ENCODE measurements at regions not wholly inside any gene's neighbourhood (a gene's known extent, or its start where the extent isn't known, plus 50 kb on each side); places are given as distances from the start of the nearest gene placed in this dataset.

DNA sequence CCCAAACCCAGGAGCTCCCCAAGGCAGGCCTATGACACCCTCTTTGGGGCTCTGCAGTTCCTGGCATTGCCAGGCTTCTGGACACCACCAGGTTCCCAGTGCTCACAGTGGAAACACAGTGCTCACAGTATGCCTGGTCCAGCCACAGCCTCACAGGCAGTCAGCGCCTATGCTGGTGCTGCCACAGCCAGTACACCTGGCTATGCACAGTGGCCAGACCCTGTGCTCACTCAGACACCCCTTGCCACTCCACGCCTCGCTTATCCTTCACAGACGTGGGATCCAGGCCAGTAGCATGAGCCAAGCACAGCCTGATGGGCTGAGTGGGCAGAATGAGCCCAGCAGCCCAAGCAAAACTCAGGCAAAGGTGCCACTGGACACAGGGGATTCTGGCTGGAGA lies 579.2 kb upstream of the ADGRL2 start:
- H3K27me3 ChIP-seq (replicated peaks; ENCODE audit: insufficient read depth) = no peaks in the 10 kb centered on the region
- TF ChIP-seq POLR2A (IDR thresholded peaks at IDR 0.05) = no peak
- TF ChIP-seq, protein P1, sequence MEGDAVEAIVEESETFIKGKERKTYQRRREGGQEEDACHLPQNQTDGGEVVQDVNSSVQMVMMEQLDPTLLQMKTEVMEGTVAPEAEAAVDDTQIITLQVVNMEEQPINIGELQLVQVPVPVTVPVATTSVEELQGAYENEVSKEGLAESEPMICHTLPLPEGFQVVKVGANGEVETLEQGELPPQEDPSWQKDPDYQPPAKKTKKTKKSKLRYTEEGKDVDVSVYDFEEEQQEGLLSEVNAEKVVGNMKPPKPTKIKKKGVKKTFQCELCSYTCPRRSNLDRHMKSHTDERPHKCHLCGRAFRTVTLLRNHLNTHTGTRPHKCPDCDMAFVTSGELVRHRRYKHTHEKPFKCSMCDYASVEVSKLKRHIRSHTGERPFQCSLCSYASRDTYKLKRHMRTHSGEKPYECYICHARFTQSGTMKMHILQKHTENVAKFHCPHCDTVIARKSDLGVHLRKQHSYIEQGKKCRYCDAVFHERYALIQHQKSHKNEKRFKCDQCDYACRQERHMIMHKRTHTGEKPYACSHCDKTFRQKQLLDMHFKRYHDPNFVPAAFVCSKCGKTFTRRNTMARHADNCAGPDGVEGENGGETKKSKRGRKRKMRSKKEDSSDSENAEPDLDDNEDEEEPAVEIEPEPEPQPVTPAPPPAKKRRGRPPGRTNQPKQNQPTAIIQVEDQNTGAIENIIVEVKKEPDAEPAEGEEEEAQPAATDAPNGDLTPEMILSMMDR (IDR thresholded peaks at IDR 0.05) = no peak
- TF ChIP-seq POLR2AphosphoS5 (IDR thresholded peaks at IDR 0.05) = no peak
- H3K27ac ChIP-seq = no peak overlapping the region
- no peak for DNase-seq (ENCODE audit: low spot score)
- no peak overlapping the region for H3K4me3 ChIP-seq
- no peaks in the 10 kb centered on the region for H3K9me3 ChIP-seq
- no peaks in the 10 kb centered on the region for H3K4me1 ChIP-seq (replicated peaks)
- no peaks in the 10 kb centered on the region for H3K36me3 ChIP-seq
- intact Hi-C loops (cut with DNase I) = no loop called here
- 95% methylated on average over 4 of the region's 4 CpGs for WGBS

DNA sequence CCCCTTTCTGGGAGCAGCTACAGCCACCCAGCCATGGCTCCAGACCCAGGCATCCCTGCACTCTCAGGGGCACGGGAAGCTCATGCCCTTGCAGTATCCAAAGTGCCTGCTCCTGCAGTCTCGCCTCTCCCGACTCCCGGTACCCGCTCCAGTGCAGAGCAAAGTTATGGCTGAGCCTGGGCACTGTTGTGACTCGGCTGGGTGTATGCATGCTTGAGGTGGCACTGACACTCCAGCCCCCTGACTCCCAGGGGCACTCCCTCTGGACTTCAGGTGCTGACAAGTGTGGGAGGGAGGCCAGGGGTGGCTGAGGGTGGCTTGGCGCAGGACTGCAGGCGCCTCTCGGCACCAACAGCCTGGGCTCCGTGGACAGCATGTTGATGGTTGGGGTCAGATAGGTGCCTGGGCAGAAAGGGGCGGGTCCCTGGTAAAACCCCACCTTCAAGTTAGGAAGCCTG lies 580.1 kb upstream of the ADGRL2 start:
- H3K9me3 ChIP-seq = no peaks in the 10 kb centered on the region
- H3K4me1 ChIP-seq (replicated peaks) = no peaks in the 10 kb centered on the region
- no peak overlapping the region for H3K27ac ChIP-seq
- H3K27me3 ChIP-seq (replicated peaks; ENCODE audit: insufficient read depth) = no peaks in the 10 kb centered on the region
- 97% methylated on average over 9 of the region's 11 CpGs for WGBS
- H3K4me3 ChIP-seq = no peak overlapping the region
- DNase-seq (ENCODE audit: low spot score) = no peak
- no peaks in the 10 kb centered on the region for H3K36me3 ChIP-seq
- TF ChIP-seq POLR2A (IDR thresholded peaks at IDR 0.05) = no peak
- no peak for TF ChIP-seq POLR2AphosphoS5 (IDR thresholded peaks at IDR 0.05)
- intact Hi-C loops (cut with DNase I) = no loop called here

DNA sequence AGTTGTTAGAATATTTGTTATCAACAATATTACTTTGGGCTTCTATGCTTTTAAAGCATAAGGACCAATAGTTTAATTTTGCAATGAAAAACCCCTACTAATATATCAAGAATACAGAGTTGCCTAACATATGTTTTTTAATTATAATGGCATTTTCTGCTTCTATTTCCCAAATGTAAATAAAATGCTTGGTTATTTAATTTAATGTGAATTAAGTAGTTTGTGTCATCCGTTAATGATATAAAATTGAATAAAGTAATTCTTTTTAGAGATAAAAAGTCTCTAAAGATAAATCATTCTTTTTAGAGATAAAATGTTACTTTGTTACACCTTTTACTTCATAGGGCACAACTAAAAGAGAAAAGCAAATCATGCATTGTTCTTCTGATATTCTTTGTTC lies 583.7 kb upstream of the ADGRL2 start:
- no peaks in the 10 kb centered on the region for H3K27me3 ChIP-seq (replicated peaks; ENCODE audit: insufficient read depth)
- DNase-seq (ENCODE audit: low spot score) = no peak
- intact Hi-C loops (cut with DNase I) = no loop called here
- no peaks in the 10 kb centered on the region for H3K4me1 ChIP-seq (replicated peaks)
- no peak overlapping the region for H3K4me3 ChIP-seq
- no peak overlapping the region for H3K27ac ChIP-seq
- TF ChIP-seq POLR2A (IDR thresholded peaks at IDR 0.05) (no peak), POLR2AphosphoS5 (IDR thresholded peaks at IDR 0.05) (no peak)
- TF ChIP-seq, protein P1 (IDR thresholded peaks at IDR 0.05) = no peak
- 94% methylated on average over 1 of the region's 1 CpG for WGBS
- no peaks in the 10 kb centered on the region for H3K36me3 ChIP-seq
- H3K9me3 ChIP-seq = no peaks in the 10 kb centered on the region

DNA sequence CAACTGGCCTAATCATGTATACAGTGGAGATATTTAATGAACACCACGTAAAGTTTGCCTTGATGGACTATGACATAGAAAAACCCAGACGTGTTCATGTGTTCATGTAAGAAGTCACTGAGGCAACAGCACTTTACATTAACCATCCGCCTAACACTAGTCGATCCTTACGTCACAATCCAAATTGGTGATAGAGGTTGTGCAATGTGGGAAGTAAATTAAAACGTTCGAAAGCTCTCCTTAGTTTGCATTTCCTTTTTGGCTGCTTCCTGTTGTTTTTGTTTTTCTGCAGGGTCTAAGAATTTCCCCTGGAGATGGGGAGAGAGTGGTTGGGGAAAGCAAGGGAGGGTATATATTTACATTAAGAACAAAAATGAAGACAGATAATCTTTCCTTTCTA lies 587.5 kb upstream of the ADGRL2 start:
- Histone ChIP-seq H3K27me3 (replicated peaks; ENCODE audit: insufficient read depth) (no peaks in the 10 kb centered on the region), H3K9me3 (no peaks in the 10 kb centered on the region), H3K4me3 (no peak overlapping the region), H3K4me1 (replicated peaks) (no peaks in the 10 kb centered on the region), H3K27ac (no peak overlapping the region), H3K36me3 (no peaks in the 10 kb centered on the region)
- WGBS = 79% methylated on average over 7 of the region's 7 CpGs
- TF ChIP-seq POLR2AphosphoS5 (IDR thresholded peaks at IDR 0.05) = no peak
- no peak for TF ChIP-seq POLR2A (IDR thresholded peaks at IDR 0.05)
- TF ChIP-seq, protein P1 (IDR thresholded peaks at IDR 0.05) = no peak
- intact Hi-C loops (cut with DNase I) = no loop called here
- no peak for DNase-seq (ENCODE audit: low spot score)

DNA sequence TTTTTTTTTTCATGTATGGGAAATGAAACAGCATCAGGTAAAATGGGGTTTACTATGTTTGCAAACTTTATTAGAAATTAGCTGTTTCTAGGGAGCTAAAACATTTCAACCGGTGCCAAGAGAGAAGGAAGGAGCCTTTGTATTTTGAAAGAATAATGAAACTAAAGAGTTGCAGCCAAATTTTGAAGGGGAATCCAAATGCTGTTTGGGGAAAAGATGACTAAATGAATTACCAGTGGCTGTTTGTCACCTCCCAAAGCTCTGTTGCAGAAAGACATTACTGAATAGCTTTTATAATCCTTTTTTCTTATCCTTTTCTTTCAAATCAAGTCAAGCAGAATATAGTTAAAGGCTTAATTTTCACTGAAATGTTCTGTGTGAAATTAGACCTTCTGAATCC lies 591.3 kb upstream of the ADGRL2 start:
- Histone ChIP-seq H3K36me3 (no peaks in the 10 kb centered on the region), H3K4me3 (no peak overlapping the region), H3K27me3 (replicated peaks; ENCODE audit: insufficient read depth) (no peaks in the 10 kb centered on the region), H3K27ac (no peak overlapping the region), H3K4me1 (replicated peaks) (no peaks in the 10 kb centered on the region), H3K9me3 (no peaks in the 10 kb centered on the region)
- WGBS = 33% methylated on average over 1 of the region's 1 CpG
- TF ChIP-seq POLR2A (IDR thresholded peaks at IDR 0.05) (no peak), POLR2AphosphoS5 (IDR thresholded peaks at IDR 0.05) (no peak)
- TF ChIP-seq, protein P1 (IDR thresholded peaks at IDR 0.05) = no peak
- intact Hi-C loops (cut with DNase I) = no loop called here
- no peak for DNase-seq (ENCODE audit: low spot score)

Measured in prostate gland (tissue), 2 donors.